ENCODE measurements at regions not wholly inside any gene's neighbourhood (a gene's known extent, or its start where the extent isn't known, plus 50 kb on each side); places are given as distances from the start of the nearest gene placed in this dataset.
"Not testable (repeated sequence)": the region's sequence is repeated elsewhere in the genome, so short reads cannot be mapped to it uniquely, and the experiment has no call there.

DNA sequence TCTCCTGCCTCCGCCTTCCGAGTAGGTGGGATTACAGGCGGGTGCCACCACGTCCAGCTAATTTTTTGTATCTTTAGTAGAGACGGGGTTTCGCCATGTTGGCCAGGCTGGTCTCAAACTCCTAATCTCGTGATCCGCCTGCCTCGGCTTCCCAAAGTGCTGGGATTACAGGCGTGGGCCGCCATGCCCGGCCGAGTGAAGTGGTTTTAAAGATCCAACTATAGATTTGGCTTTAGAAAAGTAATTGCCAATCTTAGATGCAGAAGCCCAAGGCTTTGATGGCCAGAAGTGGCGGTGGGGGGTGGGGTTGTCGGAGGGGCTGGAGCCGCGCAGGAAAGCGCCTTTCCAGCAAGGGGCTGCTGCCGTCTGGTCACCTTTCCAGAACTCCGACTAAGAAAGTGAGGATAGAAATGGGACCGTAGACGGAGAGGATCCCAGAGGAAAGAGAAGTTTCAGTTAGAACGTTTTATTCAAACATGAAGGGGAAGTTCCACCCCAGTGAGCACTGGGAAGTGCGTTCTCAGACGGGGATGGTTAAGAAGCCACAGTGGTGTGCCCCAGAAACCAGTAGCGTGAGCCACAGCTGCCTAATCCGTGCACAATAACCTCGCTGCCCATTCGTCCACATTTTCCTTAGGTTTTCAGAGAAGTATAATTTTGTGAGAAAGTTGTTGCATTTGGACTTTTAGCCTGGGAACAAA lies 69.7 kb downstream of the DLL1 start:
- Histone ChIP-seq H3K4me1 (ENCODE audit: control insufficient read depth in 1 of 2, insufficient read depth in 2 of 2, low read length in 2 of 2) (peaks cover 21 to 31% of the 10 kb centered on the region in 2 experiments), H3K36me3 (ENCODE audit: control insufficient read depth in 1 of 2, insufficient read depth in 2 of 2, low read length in 2 of 2) (no peaks in the 10 kb centered on the region), H2AK5ac (ENCODE audit: low read length) (no peak overlapping the region), H2BK12ac (ENCODE audit: low read length) (no peak overlapping the region), H3K18ac (ENCODE audit: low read length) (no peak overlapping the region), H3K79me1 (ENCODE audit: low read length) (peaks cover 26% of the 10 kb centered on the region), H3K9ac (ENCODE audit: low read length) (no peak overlapping the region), H4K12ac (ENCODE audit: low read depth, low read length) (no peak overlapping the region), H3K4me2 (ENCODE audit: low read length) (no peak overlapping the region), H3K27ac (ENCODE audit: low read depth, low read length) (no peak overlapping the region), H3K23ac (ENCODE audit: low read length) (no peak overlapping the region), H2BK5ac (ENCODE audit: low read depth, low read length, poor library complexity) (no peak overlapping the region), H4K91ac (ENCODE audit: low read depth, low read length) (no peak overlapping the region), H3K9me3 (ENCODE audit: insufficient read depth, low read depth, low read length) (peaks cover 2% of the 10 kb centered on the region), H3K79me2 (ENCODE audit: control insufficient read depth, insufficient read depth, low read length, poor library complexity) (peaks cover 2% of the 10 kb centered on the region), H3K4me3 (ENCODE audit: low read depth, low read length) (no peak overlapping the region), H3K4ac (ENCODE audit: low read depth, low read length) (no peak overlapping the region), H4K8ac (ENCODE audit: low read depth, low read length) (no peak overlapping the region), H3K27me3 (ENCODE audit: insufficient read depth, low read length) (no peaks in the 10 kb centered on the region), H3K14ac (ENCODE audit: low read length) (no peak overlapping the region), H2AFZ (ENCODE audit: insufficient read depth, low read length, poor library complexity) (no peak overlapping the region), H2BK120ac (ENCODE audit: insufficient read depth, low read length, poor library complexity) (no peak overlapping the region)
- WGBS (ENCODE audit: extremely low coverage, insufficient coverage, insufficient read length) = no CpG with 5 or more reads among the region's 29 CpGs
- no peak for DNase-seq

GRCh38 chr6:170213637-170214018 lies 77.2 kb downstream of the DLL1 start:
- H4K12ac ChIP-seq (ENCODE audit: low read depth, low read length); DNase-seq; H3K14ac ChIP-seq (ENCODE audit: low read length); H2BK5ac ChIP-seq (ENCODE audit: low read depth, low read length, poor library complexity); H3K18ac ChIP-seq (ENCODE audit: low read length); H2AK5ac ChIP-seq (ENCODE audit: low read length); H3K9me3 ChIP-seq (ENCODE audit: insufficient read depth, low read depth, low read length); H3K36me3 ChIP-seq (ENCODE audit: control insufficient read depth in 1 of 2, insufficient read depth in 2 of 2, low read length in 2 of 2); H3K79me1 ChIP-seq (ENCODE audit: low read length); H3K4me3 ChIP-seq (ENCODE audit: low read depth, low read length); H3K27ac ChIP-seq (ENCODE audit: low read depth, low read length); H3K4me1 ChIP-seq (ENCODE audit: control insufficient read depth in 1 of 2, insufficient read depth in 2 of 2, low read length in 2 of 2); H3K4me2 ChIP-seq (ENCODE audit: low read length); H3K23ac ChIP-seq (ENCODE audit: low read length); H2AFZ ChIP-seq (ENCODE audit: insufficient read depth, low read length, poor library complexity); H2BK12ac ChIP-seq (ENCODE audit: low read length); H3K27me3 ChIP-seq (ENCODE audit: insufficient read depth, low read length); H3K4ac ChIP-seq (ENCODE audit: low read depth, low read length); H2BK120ac ChIP-seq (ENCODE audit: insufficient read depth, low read length, poor library complexity); H4K8ac ChIP-seq (ENCODE audit: low read depth, low read length); H3K79me2 ChIP-seq (ENCODE audit: control insufficient read depth, insufficient read depth, low read length, poor library complexity); H3K9ac ChIP-seq (ENCODE audit: low read length); H4K91ac ChIP-seq (ENCODE audit: low read depth, low read length): not testable (repeated sequence)
- no CpG with 5 or more reads among the region's 19 CpGs for WGBS (ENCODE audit: extremely low coverage, insufficient coverage, insufficient read length)

DNA sequence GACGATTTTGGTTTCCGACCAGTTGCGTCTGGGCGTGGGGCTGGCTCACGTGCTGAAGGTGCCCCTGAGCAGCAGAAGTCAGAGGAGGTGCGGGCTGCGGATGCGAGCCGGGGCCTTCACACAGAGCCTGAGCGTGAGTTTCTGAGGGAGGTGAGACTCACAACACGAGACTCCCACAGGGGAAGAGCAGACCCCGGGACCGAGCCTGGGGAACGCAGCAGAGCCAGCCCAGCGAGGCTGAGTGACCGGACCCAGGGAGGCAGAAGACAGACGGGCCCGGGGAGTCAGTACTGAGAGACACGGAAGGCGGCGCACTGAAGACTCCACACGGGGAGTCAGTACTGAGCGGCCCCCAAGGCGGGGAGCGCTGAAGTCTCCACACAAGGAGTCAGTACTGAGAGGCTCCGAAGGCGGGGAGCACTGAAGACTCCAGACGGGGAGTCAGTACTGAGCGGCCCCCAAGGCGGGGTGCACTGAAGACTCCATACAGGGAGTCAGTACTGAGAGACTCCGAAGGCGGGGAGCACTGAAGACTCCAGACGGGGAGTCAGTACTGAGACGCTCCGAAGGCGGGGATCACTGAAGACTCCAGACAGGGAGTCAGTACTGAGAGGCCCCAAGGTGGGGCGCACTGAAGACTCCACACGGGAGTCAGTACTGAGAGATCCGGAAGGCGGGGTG lies 77.8 kb downstream of the DLL1 start:
- Histone ChIP-seq H3K4me1 (ENCODE audit: control insufficient read depth in 1 of 2, insufficient read depth in 2 of 2, low read length in 2 of 2) (no peaks in the 10 kb centered on the region), H3K27me3 (ENCODE audit: insufficient read depth, low read length) (no peaks in the 10 kb centered on the region), H3K14ac (ENCODE audit: low read length) (no peak overlapping the region), H2AFZ (ENCODE audit: insufficient read depth, low read length, poor library complexity) (no peak overlapping the region), H3K79me2 (ENCODE audit: control insufficient read depth, insufficient read depth, low read length, poor library complexity) (no peaks in the 10 kb centered on the region), H3K79me1 (ENCODE audit: low read length) (no peaks in the 10 kb centered on the region), H3K36me3 (ENCODE audit: control insufficient read depth in 1 of 2, insufficient read depth in 2 of 2, low read length in 2 of 2) (no peaks in the 10 kb centered on the region), H4K12ac (ENCODE audit: low read depth, low read length) (no peak overlapping the region), H2BK12ac (ENCODE audit: low read length) (no peak overlapping the region), H4K8ac (ENCODE audit: low read depth, low read length) (no peak overlapping the region), H3K18ac (ENCODE audit: low read length) (no peak overlapping the region), H2BK120ac (ENCODE audit: insufficient read depth, low read length, poor library complexity) (no peak overlapping the region), H3K4ac (ENCODE audit: low read depth, low read length) (no peak overlapping the region), H3K4me2 (ENCODE audit: low read length) (no peak overlapping the region), H2AK5ac (ENCODE audit: low read length) (no peak overlapping the region), H3K27ac (ENCODE audit: low read depth, low read length) (no peak overlapping the region), H3K9me3 (ENCODE audit: insufficient read depth, low read depth, low read length) (peaks cover 2% of the 10 kb centered on the region), H3K23ac (ENCODE audit: low read length) (no peak overlapping the region), H2BK5ac (ENCODE audit: low read depth, low read length, poor library complexity) (no peak overlapping the region), H3K9ac (ENCODE audit: low read length) (no peak overlapping the region), H3K4me3 (ENCODE audit: low read depth, low read length) (no peak overlapping the region), H4K91ac (ENCODE audit: low read depth, low read length) (no peak overlapping the region)
- DNase-seq = no peak
- WGBS (ENCODE audit: extremely low coverage, insufficient coverage, insufficient read length) = no CpG with 5 or more reads among the region's 40 CpGs

GRCh38 chr6:170212051-170212756 lies 78.7 kb downstream of the DLL1 start:
- Histone ChIP-seq H3K9me3 (ENCODE audit: insufficient read depth, low read depth, low read length) (peaks cover 2% of the 10 kb centered on the region), H3K4me2 (ENCODE audit: low read length) (no peak overlapping the region), H3K27ac (ENCODE audit: low read depth, low read length) (no peak overlapping the region), H2AK5ac (ENCODE audit: low read length) (no peak overlapping the region), H3K4ac (ENCODE audit: low read depth, low read length) (no peak overlapping the region), H4K91ac (ENCODE audit: low read depth, low read length) (no peak overlapping the region), H3K4me3 (ENCODE audit: low read depth, low read length) (no peak overlapping the region), H3K27me3 (ENCODE audit: insufficient read depth, low read length) (no peaks in the 10 kb centered on the region), H2BK120ac (ENCODE audit: insufficient read depth, low read length, poor library complexity) (no peak overlapping the region), H4K12ac (ENCODE audit: low read depth, low read length) (no peak overlapping the region), H3K23ac (ENCODE audit: low read length) (no peak overlapping the region), H3K9ac (ENCODE audit: low read length) (no peak overlapping the region), H2BK5ac (ENCODE audit: low read depth, low read length, poor library complexity) (no peak overlapping the region), H3K36me3 (ENCODE audit: control insufficient read depth in 1 of 2, insufficient read depth in 2 of 2, low read length in 2 of 2) (no peaks in the 10 kb centered on the region), H3K79me2 (ENCODE audit: control insufficient read depth, insufficient read depth, low read length, poor library complexity) (no peaks in the 10 kb centered on the region), H3K4me1 (ENCODE audit: control insufficient read depth in 1 of 2, insufficient read depth in 2 of 2, low read length in 2 of 2) (no peaks in the 10 kb centered on the region), H3K18ac (ENCODE audit: low read length) (no peak overlapping the region), H4K8ac (ENCODE audit: low read depth, low read length) (no peak overlapping the region), H2BK12ac (ENCODE audit: low read length) (no peak overlapping the region), H2AFZ (ENCODE audit: insufficient read depth, low read length, poor library complexity) (no peak overlapping the region), H3K14ac (ENCODE audit: low read length) (no peak overlapping the region), H3K79me1 (ENCODE audit: low read length) (no peaks in the 10 kb centered on the region)
- no peak for DNase-seq
- no CpG with 5 or more reads among the region's 23 CpGs for WGBS (ENCODE audit: extremely low coverage, insufficient coverage, insufficient read length)

Measured in trophoblast cell (in vitro differentiated cells and primary cell).